ENCODE measurements at regions not wholly inside any gene's neighbourhood (a gene's known extent, or its start where the extent isn't known, plus 50 kb on each side); places are given as distances from the start of the nearest gene placed in this dataset.
"Not testable (repeated sequence)": the region's sequence is repeated elsewhere in the genome, so short reads cannot be mapped to it uniquely, and the experiment has no call there.

- DNase-seq = no peak
These were observed 1590.5 kb upstream of the LRRTM3 start for GRCh38 chr10:65335311-65335710.

DNA sequence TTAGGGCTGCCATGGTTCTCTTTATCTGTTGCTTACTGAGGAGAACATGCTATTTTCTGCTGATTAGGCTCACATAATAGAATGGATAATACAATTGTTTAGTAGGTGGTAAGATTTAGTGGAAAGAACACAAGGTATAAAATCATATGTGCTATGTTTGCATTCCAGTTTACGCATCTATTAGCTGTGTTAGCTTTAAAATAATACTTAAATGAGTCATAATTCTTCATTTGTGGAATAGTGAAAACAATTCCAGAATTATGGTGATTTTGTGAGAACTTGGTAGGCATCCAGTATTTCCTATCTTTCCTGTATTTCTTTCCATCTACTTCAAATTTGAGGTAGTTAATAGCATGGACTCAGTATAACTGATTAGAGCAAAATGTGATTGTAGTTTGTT lies 1585.5 kb upstream of the LRRTM3 start:
- DNase-seq = no peak

DNA sequence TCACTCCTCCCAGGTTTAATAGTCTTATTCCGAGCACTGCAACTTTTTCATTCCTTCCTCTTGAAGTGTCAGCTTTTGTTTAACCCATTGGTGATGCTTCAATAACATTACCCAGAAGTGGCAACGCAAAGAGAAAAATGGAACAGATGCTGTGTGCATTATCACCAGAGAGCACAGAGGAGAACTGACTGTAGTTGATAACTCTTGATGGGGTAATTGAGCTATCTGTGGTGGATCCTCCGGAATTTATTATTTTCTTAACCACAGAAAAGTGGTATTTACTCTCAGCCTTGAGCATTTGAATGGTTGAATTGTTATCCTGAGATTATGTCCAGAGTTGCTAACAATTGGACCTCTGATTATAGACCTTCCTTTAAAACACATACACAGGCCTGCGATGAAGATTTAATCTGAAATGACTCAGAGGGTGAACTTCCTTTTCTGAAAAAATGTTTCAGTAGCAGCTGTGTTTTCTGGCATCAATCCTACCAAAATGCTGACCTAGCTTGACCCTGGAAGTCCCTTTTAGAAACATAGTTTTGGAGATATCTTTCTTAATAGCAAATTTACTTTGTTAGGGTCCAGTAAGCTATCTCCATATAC lies 1584.4 kb upstream of the LRRTM3 start:
- no peak for DNase-seq

GRCh38 chr10:65342245-65342644 lies 1583.6 kb upstream of the LRRTM3 start:
- DNase-seq = no peak

DNA sequence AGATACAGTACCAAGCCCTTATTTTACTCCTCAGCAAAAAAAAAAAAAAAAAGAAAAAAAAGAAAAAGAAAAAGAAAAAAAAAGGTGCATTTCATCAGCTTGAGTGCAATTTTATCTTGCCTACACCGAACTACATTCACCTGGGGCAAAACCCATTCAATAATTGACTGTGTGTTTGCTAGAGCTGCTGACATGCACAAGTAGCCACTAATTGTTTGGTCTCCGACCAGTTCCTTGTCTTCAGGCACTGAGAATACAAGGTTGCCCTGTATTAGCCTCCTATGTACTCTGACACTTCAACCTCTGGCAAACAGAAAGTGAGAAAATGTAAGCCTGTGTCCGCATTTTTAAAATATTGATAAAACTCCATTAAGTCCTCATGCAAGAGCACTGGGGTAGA lies 1579.4 kb upstream of the LRRTM3 start:
- no peak for DNase-seq

- DNase-seq = no peak
These were observed 1577.2 kb upstream of the LRRTM3 start for GRCh38 chr10:65348637-65349036.

- DNase-seq = no peak
These were observed 1575.2 kb upstream of the LRRTM3 start for GRCh38 chr10:65350611-65351010.

DNA sequence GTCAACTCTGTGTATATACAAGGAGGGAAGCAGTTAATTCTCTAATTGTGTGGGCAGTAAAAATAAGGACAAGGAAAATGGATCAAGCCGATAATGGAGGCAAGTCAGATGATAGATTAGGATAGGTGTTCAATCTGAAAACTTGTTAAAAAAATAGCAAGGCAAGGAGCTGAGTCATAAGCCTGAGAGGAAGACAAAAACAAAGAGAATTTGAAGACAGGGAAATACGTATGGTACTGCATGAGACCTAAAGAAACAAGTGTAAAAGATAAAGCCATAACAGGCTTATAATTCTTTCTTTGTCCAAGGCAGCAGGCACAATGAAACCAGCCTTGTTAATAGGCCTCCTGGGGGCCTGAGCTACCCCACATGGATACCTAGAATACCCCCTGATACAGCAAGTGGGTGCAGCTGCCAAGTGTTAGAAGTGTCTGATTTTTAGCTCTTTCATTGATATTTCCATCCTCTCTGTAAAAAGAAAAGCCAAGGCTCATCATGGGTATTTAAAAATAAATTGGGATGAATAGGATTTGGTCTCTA lies 1570.6 kb upstream of the LRRTM3 start:
- no peak for DNase-seq

GRCh38 chr10:65358565-65358964 lies 1567.3 kb upstream of the LRRTM3 start:
- DNase-seq = no peak

- no peak for DNase-seq
These were observed 1565.3 kb upstream of the LRRTM3 start for GRCh38 chr10:65360497-65360896.

DNA sequence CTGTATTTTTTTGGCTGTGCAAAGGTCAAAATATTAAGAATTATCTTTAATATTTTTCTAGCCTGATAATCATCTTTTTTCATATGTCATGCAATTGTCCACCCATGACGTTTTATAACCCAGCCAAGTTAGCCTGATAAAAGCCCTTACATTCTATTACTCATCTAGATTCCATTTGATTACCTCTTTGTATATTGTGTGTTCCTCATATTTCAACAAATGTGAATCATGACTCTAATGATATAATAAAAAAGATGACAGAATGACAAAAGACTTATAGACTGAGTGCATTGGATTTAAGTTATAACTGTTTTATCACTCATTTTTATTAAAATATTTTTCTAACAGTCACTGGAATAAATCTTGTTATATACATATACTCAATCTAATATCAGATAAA lies 1560.0 kb upstream of the LRRTM3 start:
- DNase-seq = no peak

- no peak for DNase-seq
These were observed 1558.1 kb upstream of the LRRTM3 start for GRCh38 chr10:65367706-65368105.

- no peak for DNase-seq
These were observed 1550.3 kb upstream of the LRRTM3 start for GRCh38 chr10:65375528-65375927.

- no peak for DNase-seq
These were observed 1548.1 kb upstream of the LRRTM3 start for GRCh38 chr10:65377687-65378086.

DNA sequence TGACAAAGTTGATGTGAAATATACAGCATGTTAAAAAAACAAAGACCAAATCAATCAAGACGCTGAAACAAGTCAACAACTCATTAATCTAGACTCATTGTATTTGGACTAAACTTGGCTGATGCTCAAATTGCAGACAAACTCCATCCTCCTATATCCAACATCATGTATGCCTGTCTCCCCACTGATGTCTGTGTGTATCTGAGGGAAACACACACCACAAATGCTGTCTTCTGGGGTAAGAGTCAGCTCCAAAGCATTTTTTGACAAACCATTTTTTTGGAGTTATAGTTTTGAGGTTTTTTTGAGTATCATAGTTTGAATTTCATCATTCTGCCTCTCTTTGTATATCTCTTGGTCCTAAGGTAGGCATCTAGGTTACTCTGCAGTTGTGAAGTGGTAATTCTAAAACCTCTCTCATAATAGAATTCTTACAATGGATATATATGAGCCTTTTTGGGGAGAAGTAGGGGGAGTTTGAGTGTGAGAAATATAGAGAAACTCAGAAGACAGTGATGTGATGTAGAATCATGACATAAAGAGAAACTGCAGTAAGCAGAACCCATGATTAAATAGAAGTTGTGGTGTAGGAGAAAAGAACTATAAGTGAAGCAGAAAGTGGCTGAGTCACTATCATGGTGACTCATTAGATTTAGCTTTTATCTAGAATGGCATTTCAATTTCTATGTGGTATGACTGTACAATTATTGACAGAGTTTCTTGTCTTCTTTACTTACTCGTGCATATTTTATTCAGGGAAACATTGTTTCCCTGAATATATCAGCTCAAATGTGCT lies 1531.1 kb upstream of the LRRTM3 start:
- no peak for DNase-seq

- DNase-seq = no peak
These were observed 1530.2 kb upstream of the LRRTM3 start for GRCh38 chr10:65395631-65396030.

DNA sequence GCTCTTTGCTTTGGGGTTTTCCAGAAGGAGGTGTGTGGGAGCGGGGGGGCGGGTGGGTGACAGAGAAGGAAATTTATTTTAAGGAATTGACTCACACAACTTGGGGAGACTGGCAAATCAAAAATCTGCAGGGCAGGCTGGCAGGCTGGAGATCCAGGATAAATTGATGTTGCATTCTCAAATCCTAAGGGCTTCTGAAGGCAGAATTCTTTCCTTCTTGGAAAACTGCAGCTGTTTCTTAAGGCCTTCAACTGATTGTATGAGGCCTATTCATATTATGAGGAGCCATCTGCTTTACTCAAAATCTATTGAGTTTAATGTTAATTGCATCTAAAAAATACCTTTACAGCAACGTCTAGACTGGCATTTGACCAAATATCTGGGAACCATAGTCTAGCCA lies 1528.8 kb upstream of the LRRTM3 start:
- DNase-seq = no peak

GRCh38 chr10:65408401-65408800 lies 1517.4 kb upstream of the LRRTM3 start:
- no peak for DNase-seq

- DNase-seq = no peak
These were observed 1512.8 kb upstream of the LRRTM3 start for GRCh38 chr10:65413001-65413400.

- DNase-seq = no peak
These were observed 1510.5 kb upstream of the LRRTM3 start for GRCh38 chr10:65415318-65415717.

GRCh38 chr10:65416094-65416493 lies 1509.7 kb upstream of the LRRTM3 start:
- no peak for DNase-seq

DNA sequence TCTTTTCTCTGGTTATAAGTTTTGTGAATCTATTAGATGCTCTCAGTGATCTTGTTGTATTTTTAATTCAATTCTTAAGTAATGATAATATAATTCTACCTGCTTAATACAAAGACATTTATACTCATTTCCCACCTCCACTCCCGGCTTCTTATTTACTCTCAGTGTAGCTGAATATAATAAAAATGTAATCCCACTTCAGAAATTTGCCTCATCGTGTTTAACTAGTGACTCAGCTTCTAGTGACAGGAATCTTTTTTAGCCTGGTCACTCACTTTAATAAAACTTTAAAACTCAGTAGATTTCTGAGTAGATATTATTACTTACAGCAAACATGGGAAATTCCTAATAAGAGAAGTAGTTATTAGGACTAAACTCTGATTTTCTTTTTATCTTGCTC lies 1506.2 kb upstream of the LRRTM3 start:
- no peak for DNase-seq

- DNase-seq = no peak
These were observed 1502.8 kb upstream of the LRRTM3 start for GRCh38 chr10:65423043-65423442.

DNA sequence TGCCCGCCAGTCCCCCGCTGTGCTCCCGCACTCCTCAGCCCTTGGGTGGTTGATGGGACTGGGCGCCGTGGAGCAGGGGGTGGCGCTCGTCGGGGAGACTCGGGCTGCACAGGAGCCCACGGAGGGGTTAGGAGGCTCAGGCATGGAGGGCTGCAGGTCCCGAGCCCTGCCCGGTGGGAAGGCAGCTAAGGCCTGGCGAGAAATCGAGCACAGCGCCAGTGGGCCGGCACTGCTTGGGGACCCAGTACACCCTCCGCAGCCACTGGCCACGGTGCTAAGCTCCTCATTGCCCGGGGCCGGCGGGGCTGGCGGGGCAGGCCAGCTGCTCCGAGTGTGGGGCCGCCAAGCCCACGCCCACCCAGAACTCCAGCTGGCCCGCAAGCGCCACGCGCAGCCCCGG lies 1496.5 kb upstream of the LRRTM3 start:
- not testable (repeated sequence) for DNase-seq

DNA sequence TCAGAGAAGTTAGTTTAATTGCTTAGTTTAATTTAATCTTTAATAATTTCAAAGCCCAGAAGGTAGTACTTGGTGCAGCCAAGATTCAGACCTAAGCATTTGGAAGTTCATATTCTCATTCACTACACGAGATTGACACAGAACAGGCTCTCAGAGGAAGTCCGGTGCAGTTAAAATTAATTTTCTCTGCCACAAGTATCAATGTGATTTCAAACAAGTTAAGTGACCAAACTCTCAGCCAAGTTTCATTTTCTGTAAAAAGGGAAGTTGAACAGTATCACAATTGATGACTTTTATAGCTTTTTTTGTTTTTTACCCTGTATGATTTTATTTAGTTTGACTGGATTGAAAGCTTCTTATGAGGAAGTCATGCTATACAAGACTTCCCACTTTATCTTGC lies 1494.9 kb upstream of the LRRTM3 start:
- DNase-seq = no peak
